Sigmoid colon (tissue), 6 donors: ENCODE measurements at regions not wholly inside any gene's neighbourhood (a gene's known extent, or its start where the extent isn't known, plus 50 kb on each side); places are given as distances from the start of the nearest gene placed in this dataset.
"Not testable (repeated sequence)": the region's sequence is repeated elsewhere in the genome, so short reads cannot be mapped to it uniquely, and the experiment has no call there.

Experiments used
- DNase-seq: peaks from one replicate; pipeline ENCODE4 v3.0.0-alpha.2; 2019
- H3K27ac ChIP-seq, 4 donors: fragments of 200-600 bp; sonication (generic); one replicate each; pipeline ENCODE4 v1.5.1; 2016 to 2019; ENCODE audit warnings: mild to moderate bottlenecking in 1 of 4
- H3K27me3 ChIP-seq, 3 donors: fragments of 200-600 bp; sonication (generic); one replicate each; pipeline ENCODE4 v1.5.1; 2019; ENCODE audit warnings: mild to moderate bottlenecking in 1 of 3
- H3K36me3 ChIP-seq, 4 donors: fragments of 200-600 bp; sonication (generic); one replicate each; pipeline ENCODE4 v1.5.1; 2016 to 2019
- H3K4me1 ChIP-seq, 4 donors: fragments of 200-600 bp; sonication (generic); one replicate each; pipeline ENCODE4 v1.5.1; 2017 to 2019
- H3K4me3 ChIP-seq, 4 donors: fragments of 200-600 bp; sonication (generic); one replicate each; pipeline ENCODE4 v1.5.1; 2017 to 2019; ENCODE audit warnings: mild to moderate bottlenecking in 2 of 4, moderate library complexity in 1 of 4
- H3K9me3 ChIP-seq, 4 donors: fragments of 200-600 bp in 3 of 4; sonication (generic) in 3 of 4; one replicate each; pipeline versions ENCODE4 v1.5.1 to v1.6.1; 2013 to 2019
- EP300 ChIP-seq, 4 donors: sonication (generic); formaldehyde crosslinking; IDR thresholded peaks; one replicate each; pipeline ENCODE4 v1.6.1; 2017; ENCODE audit warnings: antibody characterized with exemption in 4 of 4
- POLR2A ChIP-seq, 2 donors: fragments of 450-650 bp; IDR thresholded peaks; one replicate each; pipeline ENCODE4 v1.6.1; 2016; ENCODE audit warnings: antibody characterized with exemption in 2 of 2, mild to moderate bottlenecking in 2 of 2, moderate library complexity in 2 of 2
- POLR2AphosphoS5 ChIP-seq, 4 donors: sonication (generic); formaldehyde crosslinking; IDR thresholded peaks; one replicate each; pipeline ENCODE4 v1.6.1; 2017; ENCODE audit warnings: antibody characterized with exemption in 4 of 4
- WGBS, 2 donors: extraction: QIAGEN DNeasy Blood & Tissue Kit; methylation state at CpG; one replicate each; pipeline ENCODE4 v1.1.7; 2013; 5-methylcytosine and 5-hydroxymethylcytosine counted together
- intact Hi-C: fragments of 100-400 bp; cut with DNase I; formaldehyde crosslinking; loops from one replicate; pipeline ENCODE4 v1.15.1; 2023
- TF ChIP-seq, protein P1 (sequence below), 4 experiments: fragments of 450-650 bp in 3 of 4; fragments of 200-600 bp in 1 of 4; IDR thresholded peaks; one replicate each; pipeline ENCODE4 v1.5.1; 2016 to 2019; ENCODE audit warnings: antibody characterized with exemption in 4 of 4, mild to moderate bottlenecking in 3 of 4, moderate library complexity in 2 of 4
- donor health status: healthy with polysubstance abuse.
- donor health status: healthy.

DNA sequence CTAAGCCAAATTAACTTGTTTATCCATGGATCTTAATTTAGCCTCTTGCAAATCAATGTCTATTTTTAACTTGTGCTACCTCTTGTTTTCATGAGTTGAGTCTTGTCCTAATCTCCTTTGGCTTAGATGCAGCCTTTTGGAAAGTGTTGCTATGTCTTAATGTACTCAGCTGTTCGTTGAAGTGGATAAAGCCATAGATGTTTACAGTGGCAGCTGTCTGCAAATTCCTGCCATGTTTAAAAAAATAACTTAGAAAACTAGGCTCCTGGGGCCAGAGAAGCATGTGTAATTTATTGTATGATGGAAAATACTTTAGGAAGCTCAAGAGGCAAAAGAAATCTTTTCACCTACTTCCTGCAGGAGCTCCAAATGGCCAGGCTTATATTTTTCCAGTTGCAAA is 253.1 kb upstream of the RHOBTB1 start:
- DNase-seq = no peak
- intact Hi-C loops = no loop called here
- peaks cover 0 to 5% (median 2%) of the 10 kb centered on the region in 4 donors for H3K4me1 ChIP-seq
- WGBS, 2 donors = 47 to 60% methylated on average over 1 of the region's 1 CpG
- no peaks in the 10 kb centered on the region for H3K36me3 ChIP-seq
- H3K9me3 ChIP-seq = peaks cover 0 to 2% (median 0%) of the 10 kb centered on the region in 4 donors
- H3K27me3 ChIP-seq = no peaks in the 10 kb centered on the region
- no peak overlapping the region for H3K27ac ChIP-seq
- TF ChIP-seq POLR2A (IDR thresholded peaks at IDR 0.05) (no peak), POLR2AphosphoS5 (IDR thresholded peaks at IDR 0.05) (no peak), EP300 (IDR thresholded peaks at IDR 0.05) (no peak)
- TF ChIP-seq, protein P1, sequence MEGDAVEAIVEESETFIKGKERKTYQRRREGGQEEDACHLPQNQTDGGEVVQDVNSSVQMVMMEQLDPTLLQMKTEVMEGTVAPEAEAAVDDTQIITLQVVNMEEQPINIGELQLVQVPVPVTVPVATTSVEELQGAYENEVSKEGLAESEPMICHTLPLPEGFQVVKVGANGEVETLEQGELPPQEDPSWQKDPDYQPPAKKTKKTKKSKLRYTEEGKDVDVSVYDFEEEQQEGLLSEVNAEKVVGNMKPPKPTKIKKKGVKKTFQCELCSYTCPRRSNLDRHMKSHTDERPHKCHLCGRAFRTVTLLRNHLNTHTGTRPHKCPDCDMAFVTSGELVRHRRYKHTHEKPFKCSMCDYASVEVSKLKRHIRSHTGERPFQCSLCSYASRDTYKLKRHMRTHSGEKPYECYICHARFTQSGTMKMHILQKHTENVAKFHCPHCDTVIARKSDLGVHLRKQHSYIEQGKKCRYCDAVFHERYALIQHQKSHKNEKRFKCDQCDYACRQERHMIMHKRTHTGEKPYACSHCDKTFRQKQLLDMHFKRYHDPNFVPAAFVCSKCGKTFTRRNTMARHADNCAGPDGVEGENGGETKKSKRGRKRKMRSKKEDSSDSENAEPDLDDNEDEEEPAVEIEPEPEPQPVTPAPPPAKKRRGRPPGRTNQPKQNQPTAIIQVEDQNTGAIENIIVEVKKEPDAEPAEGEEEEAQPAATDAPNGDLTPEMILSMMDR (IDR thresholded peaks at IDR 0.05) = no peak
- no peak overlapping the region for H3K4me3 ChIP-seq

DNA sequence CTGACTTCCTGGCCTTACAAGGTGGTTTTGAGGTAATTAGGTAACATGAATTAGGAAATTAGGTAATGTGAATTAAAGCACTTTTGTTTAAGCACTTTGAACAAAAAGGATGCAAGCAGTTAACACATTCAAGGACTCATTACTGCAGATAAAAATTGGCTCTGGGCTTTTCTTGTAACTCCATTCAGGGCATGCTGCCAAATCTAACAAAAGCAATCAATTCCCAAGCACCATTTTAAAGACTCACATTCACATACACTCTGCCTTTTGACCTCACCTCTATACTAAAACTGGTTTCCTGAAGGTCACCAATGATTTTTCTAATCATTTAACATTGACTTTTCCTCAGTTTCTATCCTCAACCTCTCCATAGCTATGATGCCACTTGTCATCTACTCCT is 251.2 kb upstream of the RHOBTB1 start:
- H3K27ac ChIP-seq = no peak overlapping the region
- H3K9me3 ChIP-seq = peaks cover 0 to 2% (median 0%) of the 10 kb centered on the region in 4 donors
- TF ChIP-seq, protein P1 (IDR thresholded peaks at IDR 0.05) = no peak
- TF ChIP-seq POLR2AphosphoS5 (IDR thresholded peaks at IDR 0.05) (no peak), POLR2A (IDR thresholded peaks at IDR 0.05) (no peak), EP300 (IDR thresholded peaks at IDR 0.05) (no peak)
- peaks cover 0 to 5% (median 2%) of the 10 kb centered on the region in 4 donors for H3K4me1 ChIP-seq
- H3K27me3 ChIP-seq = no peaks in the 10 kb centered on the region
- H3K36me3 ChIP-seq = no peaks in the 10 kb centered on the region
- intact Hi-C loops = no loop called here
- no peak overlapping the region for H3K4me3 ChIP-seq
- DNase-seq = no peak

DNA sequence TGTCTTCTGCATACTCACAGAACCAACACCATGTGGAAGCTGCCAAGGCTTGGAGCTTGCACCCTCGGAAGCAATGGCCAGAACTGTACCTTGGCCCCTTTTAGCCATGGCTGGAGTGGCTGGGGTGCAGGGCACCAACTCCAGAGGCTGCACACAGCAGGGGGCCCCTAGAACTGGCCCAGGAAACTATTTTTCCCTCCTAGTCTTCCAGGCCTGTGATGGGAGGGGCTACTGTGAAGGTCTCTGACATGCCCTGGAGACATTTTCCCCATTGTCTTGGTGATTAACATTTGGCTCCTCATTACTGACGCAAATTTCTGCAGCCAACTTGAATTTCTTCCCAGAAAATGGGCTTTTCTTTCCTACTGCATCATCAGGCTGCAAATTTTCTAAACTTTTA is 248.6 kb upstream of the RHOBTB1 start:
- H3K4me1 ChIP-seq, H3K36me3 ChIP-seq, H3K4me3 ChIP-seq, intact Hi-C loops, H3K9me3 ChIP-seq, DNase-seq, H3K27me3 ChIP-seq, H3K27ac ChIP-seq: not testable (repeated sequence)
- WGBS, 2 donors = 86 to 90% methylated on average over 2 of the region's 2 CpGs

DNA sequence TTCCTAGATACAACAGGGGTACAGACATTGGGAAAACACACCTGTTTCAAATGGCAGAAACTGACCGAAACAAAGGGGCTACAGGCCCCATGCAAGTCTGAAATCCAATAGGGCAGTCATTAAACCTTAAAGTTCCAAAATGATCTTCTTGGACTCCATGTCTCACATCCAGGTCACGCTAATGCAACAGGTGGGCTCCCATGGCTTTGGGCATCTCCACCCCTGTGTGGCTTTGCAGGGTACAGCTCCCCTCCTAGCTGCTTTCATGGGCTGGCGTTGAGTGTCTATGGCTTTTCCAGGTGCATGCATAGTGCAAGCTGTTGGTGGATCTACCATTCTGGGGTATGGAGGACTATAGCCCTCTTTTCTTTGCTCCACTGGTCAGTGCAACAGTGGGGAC is 248.1 kb upstream of the RHOBTB1 start:
- DNase-seq = no peak
- TF ChIP-seq EP300 (IDR thresholded peaks at IDR 0.05) (no peak), POLR2A (IDR thresholded peaks at IDR 0.05) (no peak), POLR2AphosphoS5 (IDR thresholded peaks at IDR 0.05) (no peak)
- TF ChIP-seq, protein P1 (IDR thresholded peaks at IDR 0.05) = no peak
- Histone ChIP-seq H3K27ac (no peak overlapping the region), H3K27me3 (no peaks in the 10 kb centered on the region), H3K4me3 (no peak overlapping the region), H3K4me1 (peaks cover 0 to 3% (median 1%) of the 10 kb centered on the region in 4 donors), H3K36me3 (no peaks in the 10 kb centered on the region), H3K9me3 (peaks cover 0 to 2% (median 0%) of the 10 kb centered on the region in 4 donors)
- WGBS, 2 donors = 94 to 96% methylated on average over 3 of the region's 3 CpGs
- intact Hi-C loops = no loop called here

DNA sequence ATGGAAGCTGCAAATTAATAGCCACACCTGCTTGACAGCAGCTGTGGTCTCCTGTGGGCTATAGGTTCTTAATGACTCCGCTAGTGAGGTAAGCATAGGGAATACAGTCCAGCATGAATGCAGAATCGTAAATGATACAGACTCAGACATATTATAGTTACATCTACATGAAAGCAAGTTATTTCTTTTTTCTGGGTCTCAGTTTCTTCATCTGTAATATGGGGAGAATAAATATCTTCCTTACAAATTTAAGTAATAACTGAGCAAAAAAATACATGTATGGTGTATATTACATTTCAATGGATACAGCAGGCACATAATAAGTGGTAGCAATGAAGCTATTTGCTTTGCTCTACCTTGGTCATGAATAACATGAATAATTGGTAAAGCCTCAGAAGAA is 245.9 kb upstream of the RHOBTB1 start:
- Histone ChIP-seq H3K4me3 (no peak overlapping the region), H3K4me1 (no peaks in the 10 kb centered on the region), H3K36me3 (no peaks in the 10 kb centered on the region), H3K27me3 (no peaks in the 10 kb centered on the region), H3K9me3 (peaks cover 0 to 2% (median 0%) of the 10 kb centered on the region in 4 donors), H3K27ac (no peak overlapping the region)
- intact Hi-C loops = no loop called here
- WGBS, 2 donors = 95 to 98% methylated on average over 2 of the region's 2 CpGs
- TF ChIP-seq POLR2AphosphoS5 (IDR thresholded peaks at IDR 0.05) = no peak
- no peak for TF ChIP-seq EP300 (IDR thresholded peaks at IDR 0.05)
- TF ChIP-seq, protein P1 (IDR thresholded peaks at IDR 0.05) = no peak
- TF ChIP-seq POLR2A (IDR thresholded peaks at IDR 0.05) = no peak
- no peak for DNase-seq
